HL-60 (cell line): ENCODE measurements at regions not wholly inside any gene's neighbourhood (a gene's known extent, or its start where the extent isn't known, plus 50 kb on each side); places are given as distances from the start of the nearest gene placed in this dataset.

Source experiments
- DNase-seq, 2 experiments: peaks; one replicate each; pipeline ENCODE4 v3.0.0-alpha.2; 2010 to 2020; ENCODE audit warnings: low read depth in 1 of 2, low spot score in 1 of 2
- H3K27ac ChIP-seq: fragments of 250-450 bp; sonication (Bioruptor Pico); replicated peaks from 2 replicates; pipeline ENCODE4 v1.5.1; 2020; ENCODE audit warnings: mild to moderate bottlenecking, moderate library complexity
- H3K27me3 ChIP-seq: fragments of 250-450 bp; sonication (Bioruptor Pico); 2 replicates; pipeline ENCODE4 v1.5.1; 2021; ENCODE audit warnings: mild to moderate bottlenecking, moderate library complexity; ENCODE audit not compliant: insufficient read depth, poor library complexity, severe bottlenecking
- H3K4me3 ChIP-seq: replicated peaks from 2 replicates; pipeline ENCODE4 v1.5.1; 2011; ENCODE audit warnings: mild to moderate bottlenecking, control low read depth, low read length; ENCODE audit not compliant: insufficient read depth
- GABPA ChIP-seq: IDR thresholded peaks from 2 replicates; pipeline ENCODE4 v1.6.1; 2012; ENCODE audit warnings: low read depth
- POLR2AphosphoS5 ChIP-seq: IDR thresholded peaks from 2 replicates; pipeline ENCODE4 v1.6.1; 2012; ENCODE audit warnings: low read depth
- SPI1 ChIP-seq: IDR thresholded peaks from 2 replicates; pipeline ENCODE4 v1.6.1; 2012; ENCODE audit warnings: low read depth, mild to moderate bottlenecking, borderline replicate concordance
- TF ChIP-seq, protein P1 (sequence below): IDR thresholded peaks from one replicate; pipeline ENCODE4 v1.5.1; 2011; ENCODE audit warnings: low read length, control low read depth, inconsistent platforms; ENCODE audit not compliant: insufficient read depth
- TF ChIP-seq, protein P2 (sequence below): IDR thresholded peaks from 2 replicates; pipeline ENCODE4 v1.6.1; 2012; ENCODE audit warnings: low read depth; ENCODE audit not compliant: insufficient replicate concordance

DNA sequence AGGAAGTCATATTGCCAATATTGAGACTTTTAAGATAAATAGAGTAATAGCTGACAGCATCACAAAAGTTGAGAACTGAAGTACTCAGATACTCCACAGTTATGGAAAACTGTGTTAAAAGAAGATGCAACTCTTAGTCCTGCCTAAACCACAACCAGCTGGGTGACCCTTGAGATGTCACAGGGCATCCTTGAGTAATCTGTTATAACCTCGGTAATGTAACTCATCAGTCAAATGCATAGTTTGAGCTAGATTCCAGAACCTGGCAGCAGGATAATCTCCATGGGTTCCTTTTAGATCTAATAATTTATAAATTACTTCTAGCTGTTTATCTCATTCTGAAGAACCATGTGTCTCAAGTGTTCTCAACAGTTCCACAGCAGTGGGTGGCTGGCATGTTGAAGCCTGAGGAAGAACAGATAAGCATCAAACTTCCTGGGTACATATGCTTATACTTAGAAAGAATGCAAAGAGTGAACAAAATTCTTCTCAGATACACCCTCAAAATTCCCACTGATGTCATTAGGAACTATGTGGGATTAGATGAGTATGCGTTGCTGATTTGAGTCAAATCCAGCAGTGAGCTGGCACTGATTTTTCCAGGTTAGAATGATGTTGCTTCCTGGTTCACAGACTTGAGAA, 304.1 kb upstream of the ERBB4 start:
- H3K27me3 ChIP-seq: no peaks in the 10 kb centered on the region
- no peak for DNase-seq
- TF ChIP-seq GABPA: no peak
- TF ChIP-seq, protein P1, sequence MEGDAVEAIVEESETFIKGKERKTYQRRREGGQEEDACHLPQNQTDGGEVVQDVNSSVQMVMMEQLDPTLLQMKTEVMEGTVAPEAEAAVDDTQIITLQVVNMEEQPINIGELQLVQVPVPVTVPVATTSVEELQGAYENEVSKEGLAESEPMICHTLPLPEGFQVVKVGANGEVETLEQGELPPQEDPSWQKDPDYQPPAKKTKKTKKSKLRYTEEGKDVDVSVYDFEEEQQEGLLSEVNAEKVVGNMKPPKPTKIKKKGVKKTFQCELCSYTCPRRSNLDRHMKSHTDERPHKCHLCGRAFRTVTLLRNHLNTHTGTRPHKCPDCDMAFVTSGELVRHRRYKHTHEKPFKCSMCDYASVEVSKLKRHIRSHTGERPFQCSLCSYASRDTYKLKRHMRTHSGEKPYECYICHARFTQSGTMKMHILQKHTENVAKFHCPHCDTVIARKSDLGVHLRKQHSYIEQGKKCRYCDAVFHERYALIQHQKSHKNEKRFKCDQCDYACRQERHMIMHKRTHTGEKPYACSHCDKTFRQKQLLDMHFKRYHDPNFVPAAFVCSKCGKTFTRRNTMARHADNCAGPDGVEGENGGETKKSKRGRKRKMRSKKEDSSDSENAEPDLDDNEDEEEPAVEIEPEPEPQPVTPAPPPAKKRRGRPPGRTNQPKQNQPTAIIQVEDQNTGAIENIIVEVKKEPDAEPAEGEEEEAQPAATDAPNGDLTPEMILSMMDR: no peak
- no peak for TF ChIP-seq SPI1
- no peak for TF ChIP-seq POLR2AphosphoS5
- TF ChIP-seq, protein P2, sequence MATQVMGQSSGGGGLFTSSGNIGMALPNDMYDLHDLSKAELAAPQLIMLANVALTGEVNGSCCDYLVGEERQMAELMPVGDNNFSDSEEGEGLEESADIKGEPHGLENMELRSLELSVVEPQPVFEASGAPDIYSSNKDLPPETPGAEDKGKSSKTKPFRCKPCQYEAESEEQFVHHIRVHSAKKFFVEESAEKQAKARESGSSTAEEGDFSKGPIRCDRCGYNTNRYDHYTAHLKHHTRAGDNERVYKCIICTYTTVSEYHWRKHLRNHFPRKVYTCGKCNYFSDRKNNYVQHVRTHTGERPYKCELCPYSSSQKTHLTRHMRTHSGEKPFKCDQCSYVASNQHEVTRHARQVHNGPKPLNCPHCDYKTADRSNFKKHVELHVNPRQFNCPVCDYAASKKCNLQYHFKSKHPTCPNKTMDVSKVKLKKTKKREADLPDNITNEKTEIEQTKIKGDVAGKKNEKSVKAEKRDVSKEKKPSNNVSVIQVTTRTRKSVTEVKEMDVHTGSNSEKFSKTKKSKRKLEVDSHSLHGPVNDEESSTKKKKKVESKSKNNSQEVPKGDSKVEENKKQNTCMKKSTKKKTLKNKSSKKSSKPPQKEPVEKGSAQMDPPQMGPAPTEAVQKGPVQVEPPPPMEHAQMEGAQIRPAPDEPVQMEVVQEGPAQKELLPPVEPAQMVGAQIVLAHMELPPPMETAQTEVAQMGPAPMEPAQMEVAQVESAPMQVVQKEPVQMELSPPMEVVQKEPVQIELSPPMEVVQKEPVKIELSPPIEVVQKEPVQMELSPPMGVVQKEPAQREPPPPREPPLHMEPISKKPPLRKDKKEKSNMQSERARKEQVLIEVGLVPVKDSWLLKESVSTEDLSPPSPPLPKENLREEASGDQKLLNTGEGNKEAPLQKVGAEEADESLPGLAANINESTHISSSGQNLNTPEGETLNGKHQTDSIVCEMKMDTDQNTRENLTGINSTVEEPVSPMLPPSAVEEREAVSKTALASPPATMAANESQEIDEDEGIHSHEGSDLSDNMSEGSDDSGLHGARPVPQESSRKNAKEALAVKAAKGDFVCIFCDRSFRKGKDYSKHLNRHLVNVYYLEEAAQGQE: no peak
- H3K27ac ChIP-seq: no peak overlapping the region
- no peak overlapping the region for H3K4me3 ChIP-seq

DNA sequence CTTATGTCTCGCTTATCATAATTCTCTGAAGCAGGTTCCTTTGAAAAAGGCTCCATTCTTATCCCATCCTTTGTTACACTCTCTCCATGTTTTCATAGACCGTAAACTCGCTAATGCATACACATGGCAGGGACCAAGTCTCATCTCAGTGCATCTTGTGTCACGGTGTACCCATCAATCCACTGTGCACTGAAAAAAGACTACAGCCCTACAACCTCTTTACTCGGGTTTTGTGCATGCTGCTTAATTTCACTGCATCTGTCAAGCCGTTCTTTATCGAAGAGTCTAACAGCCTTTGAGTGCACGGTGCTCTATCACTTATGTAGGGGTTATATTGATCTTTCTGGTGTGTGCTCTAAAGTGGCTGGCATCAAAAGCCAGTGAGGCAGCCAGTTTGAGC, 302.9 kb upstream of the ERBB4 start:
- no peak overlapping the region for H3K27ac ChIP-seq
- TF ChIP-seq, protein P1: no peak
- TF ChIP-seq, protein P2: no peak
- no peak for TF ChIP-seq SPI1
- no peak for TF ChIP-seq GABPA
- no peak for TF ChIP-seq POLR2AphosphoS5
- no peaks in the 10 kb centered on the region for H3K27me3 ChIP-seq
- no peak overlapping the region for H3K4me3 ChIP-seq
- no peak for DNase-seq

DNA sequence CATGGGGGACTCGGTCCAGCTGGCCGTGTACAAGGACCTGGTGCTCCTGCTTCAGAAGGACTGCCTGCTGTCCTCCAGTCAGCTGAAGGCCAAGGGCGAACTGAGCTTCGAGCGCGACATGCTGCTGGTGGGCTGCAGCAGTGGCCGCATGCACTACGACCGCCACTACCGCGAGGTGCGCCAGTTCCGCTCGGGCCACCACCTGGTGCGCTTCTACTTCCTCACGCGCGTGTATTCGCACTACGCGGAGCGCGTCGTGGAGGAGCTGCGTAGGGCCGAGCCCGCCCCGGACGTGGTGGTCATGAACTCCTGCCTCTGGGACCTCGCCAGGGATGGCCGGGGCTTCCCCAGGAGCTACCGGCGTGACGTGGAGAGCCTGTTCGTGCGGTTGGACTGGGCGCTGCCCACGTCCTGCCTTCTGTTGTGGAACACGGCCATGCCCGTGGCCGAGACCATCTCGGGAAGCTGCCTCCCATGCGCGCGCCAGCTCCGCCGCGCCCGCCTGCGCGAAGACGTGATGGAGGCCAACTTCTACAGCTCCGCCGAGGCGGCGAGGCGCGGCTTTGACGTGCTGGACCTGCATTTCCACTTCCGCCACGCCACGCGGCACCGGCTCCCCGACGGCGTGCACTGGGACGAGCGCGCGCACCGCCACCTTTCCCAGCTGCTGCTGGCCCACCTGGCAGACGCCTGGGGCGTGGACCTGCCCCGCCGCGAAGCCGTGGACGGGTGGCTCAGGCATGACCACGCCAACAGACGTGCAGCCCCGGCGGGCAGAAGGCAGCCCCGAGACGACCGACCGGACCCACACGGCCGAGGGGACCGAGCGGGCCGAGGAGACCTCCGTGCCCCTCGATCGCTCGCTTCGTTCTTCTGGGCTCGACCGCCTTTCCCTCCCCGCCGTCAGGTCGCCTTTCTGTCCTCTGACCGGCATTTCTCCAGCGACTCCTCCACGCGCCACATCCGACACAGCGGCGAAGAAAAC, 293.9 kb upstream of the ERBB4 start:
- Histone ChIP-seq H3K27me3 (no peaks in the 10 kb centered on the region), H3K4me3 (no peak overlapping the region), H3K27ac (no peak overlapping the region)
- no peak for DNase-seq
- TF ChIP-seq, protein P2: no peak
- TF ChIP-seq POLR2AphosphoS5 (no peak), SPI1 (no peak)
